GM10266 (cell line): ENCODE measurements at regions not wholly inside any gene's neighbourhood (a gene's known extent, or its start where the extent isn't known, plus 50 kb on each side); places are given as distances from the start of the nearest gene placed in this dataset.
A peak's percentile ranks its signal among the peaks of the same experiment; 100 is the strongest.
"Not testable (repeated sequence)": the region's sequence is repeated elsewhere in the genome, so short reads cannot be mapped to it uniquely, and the experiment has no call there.

Experiments
- DNase-seq: peaks from one replicate; pipeline ENCODE4 v3.0.0; 2012; ENCODE audit errors: extremely low spot score
- TF ChIP-seq, protein P1 (sequence below): IDR thresholded peaks from 2 replicates; pipeline ENCODE4 v1.5.1; 2012; ENCODE audit warnings: mild to moderate bottlenecking, low read depth; ENCODE audit not compliant: control insufficient read depth, insufficient read depth; ENCODE audit errors: missing control alignments

- TF ChIP-seq, protein P1, sequence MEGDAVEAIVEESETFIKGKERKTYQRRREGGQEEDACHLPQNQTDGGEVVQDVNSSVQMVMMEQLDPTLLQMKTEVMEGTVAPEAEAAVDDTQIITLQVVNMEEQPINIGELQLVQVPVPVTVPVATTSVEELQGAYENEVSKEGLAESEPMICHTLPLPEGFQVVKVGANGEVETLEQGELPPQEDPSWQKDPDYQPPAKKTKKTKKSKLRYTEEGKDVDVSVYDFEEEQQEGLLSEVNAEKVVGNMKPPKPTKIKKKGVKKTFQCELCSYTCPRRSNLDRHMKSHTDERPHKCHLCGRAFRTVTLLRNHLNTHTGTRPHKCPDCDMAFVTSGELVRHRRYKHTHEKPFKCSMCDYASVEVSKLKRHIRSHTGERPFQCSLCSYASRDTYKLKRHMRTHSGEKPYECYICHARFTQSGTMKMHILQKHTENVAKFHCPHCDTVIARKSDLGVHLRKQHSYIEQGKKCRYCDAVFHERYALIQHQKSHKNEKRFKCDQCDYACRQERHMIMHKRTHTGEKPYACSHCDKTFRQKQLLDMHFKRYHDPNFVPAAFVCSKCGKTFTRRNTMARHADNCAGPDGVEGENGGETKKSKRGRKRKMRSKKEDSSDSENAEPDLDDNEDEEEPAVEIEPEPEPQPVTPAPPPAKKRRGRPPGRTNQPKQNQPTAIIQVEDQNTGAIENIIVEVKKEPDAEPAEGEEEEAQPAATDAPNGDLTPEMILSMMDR = no peak
- no peak for DNase-seq
Measured at GRCh38 chr14:44873536-44873935, 88.2 kb downstream of the KLHL28 start.

- TF ChIP-seq, protein P1 = no peak
- no peak for DNase-seq
Measured at GRCh38 chr14:44866770-44867169, 95.0 kb downstream of the KLHL28 start.

DNA sequence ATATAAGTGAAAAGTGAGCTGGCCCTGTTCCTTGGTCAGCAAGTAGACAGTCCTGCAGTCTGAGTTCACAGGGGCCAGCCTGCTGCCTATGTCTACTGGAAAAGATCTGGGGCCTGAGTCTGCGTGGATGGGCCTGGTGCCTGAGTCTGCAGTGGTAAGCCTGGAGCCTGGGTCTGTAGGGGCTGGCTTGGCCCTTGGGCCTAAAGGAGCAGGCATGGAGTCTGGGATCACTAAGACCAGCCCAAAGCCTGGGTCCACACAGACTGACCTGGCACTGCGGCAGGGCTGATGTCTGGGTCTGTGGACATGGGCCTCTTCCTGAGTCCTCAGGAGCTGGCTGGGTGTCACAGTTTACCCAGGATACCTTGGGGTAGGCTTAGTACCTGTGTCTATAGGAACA, 95.4 kb downstream of the KLHL28 start:
- no peak for DNase-seq
- TF ChIP-seq, protein P1 = no peak

- TF ChIP-seq, protein P1 = no peak
- DNase-seq = no peak
Measured at GRCh38 chr14:44863271-44863670, 98.5 kb downstream of the KLHL28 start.

- TF ChIP-seq, protein P1 = no peak
- no peak for DNase-seq
Measured at GRCh38 chr14:44854114-44854513, 107.6 kb downstream of the KLHL28 start.

- TF ChIP-seq, protein P1 = no peak
- DNase-seq = no peak
Measured at GRCh38 chr14:44847526-44848309, 114.0 kb downstream of the KLHL28 start.

- DNase-seq = peak; percentile 48
- TF ChIP-seq, protein P1 = peak; percentile 87
Measured at GRCh38 chr14:44846232-44846824, 115.4 kb downstream of the KLHL28 start.

- DNase-seq = not testable (repeated sequence)
Measured at GRCh38 chr14:44835928-44836327, 125.8 kb downstream of the KLHL28 start.
